ENCODE measurements at regions not wholly inside any gene's neighbourhood (a gene's known extent, or its start where the extent isn't known, plus 50 kb on each side); places are given as distances from the start of the nearest gene placed in this dataset.

- TF ChIP-seq CTCF (tag by site-specific recombination; IDR thresholded peaks at IDR 0.05) (no peak), ZNF121 (tag by site-specific recombination; IDR thresholded peaks at IDR 0.05) (no peak), ZNF776 (tag by site-specific recombination; IDR thresholded peaks at IDR 0.05; ENCODE audit: borderline replicate concordance) (no peak), ZNF585B (tag by site-specific recombination; IDR thresholded peaks at IDR 0.05) (no peak), ZNF623 (tag by site-specific recombination; IDR thresholded peaks at IDR 0.05) (no peak), ZNF488 (tag by site-specific recombination; IDR thresholded peaks at IDR 0.05) (no peak)
Measured at GRCh38 chr10:29765330-29765729, 130.6 kb upstream of the SVIL start.
